Kidney epithelial cell (primary cell): ENCODE measurements at regions not wholly inside any gene's neighbourhood (a gene's known extent, or its start where the extent isn't known, plus 50 kb on each side); places are given as distances from the start of the nearest gene placed in this dataset.

Source experiments
- DNase-seq: peaks from one replicate; pipeline ENCODE4 v3.0.0-alpha.2; 2010; ENCODE audit warnings: low read depth
- H3K27me3 ChIP-seq: 2 replicates; pipeline ENCODE4 v1.6.0; 2011; ENCODE audit warnings: low read length; ENCODE audit not compliant: control insufficient read depth, insufficient read depth
- H3K36me3 ChIP-seq: 2 replicates; pipeline ENCODE4 v1.5.1; 2011; ENCODE audit warnings: low read length; ENCODE audit not compliant: control insufficient read depth, insufficient read depth
- H3K4me3 ChIP-seq: 2 replicates; pipeline ENCODE4 v1.5.1; 2011; ENCODE audit warnings: low read depth, mild to moderate bottlenecking, control low read depth, low read length
- CTCF ChIP-seq: IDR thresholded peaks from 2 replicates; pipeline ENCODE4 v1.5.1; 2011; ENCODE audit warnings: mild to moderate bottlenecking, moderate library complexity, low read length, control low read depth, inconsistent platforms; ENCODE audit not compliant: insufficient read depth, poor library complexity, severe bottlenecking

- no peaks in the 10 kb centered on the region for H3K27me3 ChIP-seq
- no peak for TF ChIP-seq CTCF
- no peak for DNase-seq
- H3K4me3 ChIP-seq = no peak overlapping the region
- no peaks in the 10 kb centered on the region for H3K36me3 ChIP-seq
These were observed 190.3 kb downstream of the TM9SF2 start for GRCh38 chr13:99691552-99691951.

- no peak for DNase-seq
- Histone ChIP-seq H3K27me3 (no peaks in the 10 kb centered on the region), H3K36me3 (no peaks in the 10 kb centered on the region), H3K4me3 (no peak overlapping the region)
- no peak for TF ChIP-seq CTCF
These were observed 189.3 kb downstream of the TM9SF2 start for GRCh38 chr13:99690426-99691174.

- TF ChIP-seq CTCF = no peak
These were observed 188.7 kb downstream of the TM9SF2 start for GRCh38 chr13:99689955-99690354.

GRCh38 chr13:99688776-99689175 is 187.5 kb downstream of the TM9SF2 start:
- no peaks in the 10 kb centered on the region for H3K27me3 ChIP-seq
- no peak for DNase-seq
- no peak for TF ChIP-seq CTCF
- H3K36me3 ChIP-seq = no peaks in the 10 kb centered on the region
- H3K4me3 ChIP-seq = no peak overlapping the region

More at GRCh38 chr13:99689955-99690354, 188.7 kb downstream of the TM9SF2 start:
- H3K27me3 ChIP-seq = no peaks in the 10 kb centered on the region
- H3K36me3 ChIP-seq = no peaks in the 10 kb centered on the region
- DNase-seq = no peak
- no peak overlapping the region for H3K4me3 ChIP-seq

GRCh38 chr13:99687723-99688397 is 186.6 kb downstream of the TM9SF2 start:
- peak; percentile 29 for DNase-seq
- H3K4me3 ChIP-seq = no peak overlapping the region
- no peak for TF ChIP-seq CTCF
- H3K27me3 ChIP-seq = no peaks in the 10 kb centered on the region
- H3K36me3 ChIP-seq = no peaks in the 10 kb centered on the region
